WTC11 (cell line): ENCODE measurements at regions not wholly inside any gene's neighbourhood (a gene's known extent, or its start where the extent isn't known, plus 50 kb on each side); places are given as distances from the start of the nearest gene placed in this dataset.

ENCODE experiments used
- CREB1 ChIP-seq: sonication (generic); formaldehyde crosslinking; IDR thresholded peaks from 2 replicates; pipeline ENCODE4 v1.8.0; 2023; ENCODE audit warnings: mild to moderate bottlenecking, missing genetic modification reagents
- HMGA2 ChIP-seq: fragments of 250-450 bp; sonication (Bioruptor Pico); IDR thresholded peaks from 2 replicates; pipeline ENCODE4 v1.4.0; 2021; ENCODE audit warnings: mild to moderate bottlenecking, moderate library complexity
- RELA ChIP-seq: sonication (generic); formaldehyde crosslinking; IDR thresholded peaks from 2 replicates; pipeline ENCODE4 v1.8.1; 2022; ENCODE audit warnings: missing genetic modification reagents, mild to moderate bottlenecking, borderline replicate concordance
- RORB ChIP-seq: fragments of 250-450 bp; sonication (Bioruptor Pico); IDR thresholded peaks from 2 replicates; pipeline ENCODE4 v1.9.0; 2021; ENCODE audit warnings: mild to moderate bottlenecking
- SMAD3 ChIP-seq: sonication (generic); formaldehyde crosslinking; IDR thresholded peaks from 2 replicates; pipeline ENCODE4 v1.8.0; 2022; ENCODE audit warnings: missing genetic modification reagents, mild to moderate bottlenecking, borderline replicate concordance
- SMAD4 ChIP-seq: sonication (generic); formaldehyde crosslinking; IDR thresholded peaks from 2 replicates; pipeline ENCODE4 v1.8.0; 2022; ENCODE audit warnings: mild to moderate bottlenecking, missing genetic modification reagents
- ZNF423 ChIP-seq: fragments of 250-450 bp; sonication (Bioruptor Pico); IDR thresholded peaks from 2 replicates; pipeline ENCODE4 v2.1.2; 2022; ENCODE audit warnings: mild to moderate bottlenecking, moderate library complexity
- TF ChIP-seq, protein P1 (sequence below): fragments of 200-600 bp; IDR thresholded peaks from 2 replicates; pipeline ENCODE4 v1.8.0; 2022; ENCODE audit warnings: antibody characterized with exemption
- TF ChIP-seq, protein P2 (sequence below): sonication (generic); formaldehyde crosslinking; IDR thresholded peaks from 2 replicates; pipeline ENCODE4 v1.8.1; 2023; ENCODE audit warnings: mild to moderate bottlenecking, missing genetic modification reagents, moderate library complexity
- TF ChIP-seq, protein P3 (sequence below): sonication (generic); formaldehyde crosslinking; IDR thresholded peaks from 2 replicates; pipeline ENCODE4 v1.8.0; 2022; ENCODE audit warnings: mild to moderate bottlenecking, missing genetic modification reagents
- TF ChIP-seq, protein P4 (sequence below): sonication (generic); formaldehyde crosslinking; IDR thresholded peaks from 2 replicates; pipeline ENCODE4 v1.8.0; 2023; ENCODE audit warnings: mild to moderate bottlenecking, missing genetic modification reagents

DNA sequence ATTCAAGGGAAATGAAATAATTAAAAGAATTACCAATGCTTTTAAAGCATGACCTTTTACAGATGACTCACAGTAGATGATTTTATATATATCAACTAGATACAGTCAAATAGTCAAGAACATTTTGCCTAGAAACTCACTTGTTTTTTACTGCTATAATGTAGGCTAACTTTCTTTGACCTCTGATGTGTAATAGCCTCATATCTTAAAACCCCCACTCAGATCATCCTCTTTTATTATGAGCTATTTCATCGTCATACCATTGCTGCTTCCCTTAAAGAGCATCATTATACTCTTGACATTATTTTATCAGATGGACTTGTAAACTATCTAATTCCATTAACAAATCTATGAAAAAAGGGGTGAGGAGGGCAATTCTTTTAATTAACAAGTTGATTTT is 355.9 kb upstream of the AGA start:
- TF ChIP-seq HMGA2 (CRISPR knock-in tag), result no peak
- TF ChIP-seq, protein P1, sequence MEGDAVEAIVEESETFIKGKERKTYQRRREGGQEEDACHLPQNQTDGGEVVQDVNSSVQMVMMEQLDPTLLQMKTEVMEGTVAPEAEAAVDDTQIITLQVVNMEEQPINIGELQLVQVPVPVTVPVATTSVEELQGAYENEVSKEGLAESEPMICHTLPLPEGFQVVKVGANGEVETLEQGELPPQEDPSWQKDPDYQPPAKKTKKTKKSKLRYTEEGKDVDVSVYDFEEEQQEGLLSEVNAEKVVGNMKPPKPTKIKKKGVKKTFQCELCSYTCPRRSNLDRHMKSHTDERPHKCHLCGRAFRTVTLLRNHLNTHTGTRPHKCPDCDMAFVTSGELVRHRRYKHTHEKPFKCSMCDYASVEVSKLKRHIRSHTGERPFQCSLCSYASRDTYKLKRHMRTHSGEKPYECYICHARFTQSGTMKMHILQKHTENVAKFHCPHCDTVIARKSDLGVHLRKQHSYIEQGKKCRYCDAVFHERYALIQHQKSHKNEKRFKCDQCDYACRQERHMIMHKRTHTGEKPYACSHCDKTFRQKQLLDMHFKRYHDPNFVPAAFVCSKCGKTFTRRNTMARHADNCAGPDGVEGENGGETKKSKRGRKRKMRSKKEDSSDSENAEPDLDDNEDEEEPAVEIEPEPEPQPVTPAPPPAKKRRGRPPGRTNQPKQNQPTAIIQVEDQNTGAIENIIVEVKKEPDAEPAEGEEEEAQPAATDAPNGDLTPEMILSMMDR, result no peak
- TF ChIP-seq, protein P2, sequence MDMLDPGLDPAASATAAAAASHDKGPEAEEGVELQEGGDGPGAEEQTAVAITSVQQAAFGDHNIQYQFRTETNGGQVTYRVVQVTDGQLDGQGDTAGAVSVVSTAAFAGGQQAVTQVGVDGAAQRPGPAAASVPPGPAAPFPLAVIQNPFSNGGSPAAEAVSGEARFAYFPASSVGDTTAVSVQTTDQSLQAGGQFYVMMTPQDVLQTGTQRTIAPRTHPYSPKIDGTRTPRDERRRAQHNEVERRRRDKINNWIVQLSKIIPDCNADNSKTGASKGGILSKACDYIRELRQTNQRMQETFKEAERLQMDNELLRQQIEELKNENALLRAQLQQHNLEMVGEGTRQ (CRISPR knock-in tag), result no peak
- TF ChIP-seq, protein P3, sequence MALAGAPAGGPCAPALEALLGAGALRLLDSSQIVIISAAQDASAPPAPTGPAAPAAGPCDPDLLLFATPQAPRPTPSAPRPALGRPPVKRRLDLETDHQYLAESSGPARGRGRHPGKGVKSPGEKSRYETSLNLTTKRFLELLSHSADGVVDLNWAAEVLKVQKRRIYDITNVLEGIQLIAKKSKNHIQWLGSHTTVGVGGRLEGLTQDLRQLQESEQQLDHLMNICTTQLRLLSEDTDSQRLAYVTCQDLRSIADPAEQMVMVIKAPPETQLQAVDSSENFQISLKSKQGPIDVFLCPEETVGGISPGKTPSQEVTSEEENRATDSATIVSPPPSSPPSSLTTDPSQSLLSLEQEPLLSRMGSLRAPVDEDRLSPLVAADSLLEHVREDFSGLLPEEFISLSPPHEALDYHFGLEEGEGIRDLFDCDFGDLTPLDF (CRISPR knock-in tag), result no peak
- TF ChIP-seq, protein P4, sequence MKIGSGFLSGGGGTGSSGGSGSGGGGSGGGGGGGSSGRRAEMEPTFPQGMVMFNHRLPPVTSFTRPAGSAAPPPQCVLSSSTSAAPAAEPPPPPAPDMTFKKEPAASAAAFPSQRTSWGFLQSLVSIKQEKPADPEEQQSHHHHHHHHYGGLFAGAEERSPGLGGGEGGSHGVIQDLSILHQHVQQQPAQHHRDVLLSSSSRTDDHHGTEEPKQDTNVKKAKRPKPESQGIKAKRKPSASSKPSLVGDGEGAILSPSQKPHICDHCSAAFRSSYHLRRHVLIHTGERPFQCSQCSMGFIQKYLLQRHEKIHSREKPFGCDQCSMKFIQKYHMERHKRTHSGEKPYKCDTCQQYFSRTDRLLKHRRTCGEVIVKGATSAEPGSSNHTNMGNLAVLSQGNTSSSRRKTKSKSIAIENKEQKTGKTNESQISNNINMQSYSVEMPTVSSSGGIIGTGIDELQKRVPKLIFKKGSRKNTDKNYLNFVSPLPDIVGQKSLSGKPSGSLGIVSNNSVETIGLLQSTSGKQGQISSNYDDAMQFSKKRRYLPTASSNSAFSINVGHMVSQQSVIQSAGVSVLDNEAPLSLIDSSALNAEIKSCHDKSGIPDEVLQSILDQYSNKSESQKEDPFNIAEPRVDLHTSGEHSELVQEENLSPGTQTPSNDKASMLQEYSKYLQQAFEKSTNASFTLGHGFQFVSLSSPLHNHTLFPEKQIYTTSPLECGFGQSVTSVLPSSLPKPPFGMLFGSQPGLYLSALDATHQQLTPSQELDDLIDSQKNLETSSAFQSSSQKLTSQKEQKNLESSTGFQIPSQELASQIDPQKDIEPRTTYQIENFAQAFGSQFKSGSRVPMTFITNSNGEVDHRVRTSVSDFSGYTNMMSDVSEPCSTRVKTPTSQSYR (CRISPR knock-in tag), result no peak
- TF ChIP-seq CREB1, result no peak
- TF ChIP-seq ZNF423 (CRISPR knock-in tag), result no peak
- TF ChIP-seq SMAD3 (CRISPR knock-in tag), result no peak
- no peak for TF ChIP-seq SMAD4 (CRISPR knock-in tag)
- TF ChIP-seq RELA, result no peak
- TF ChIP-seq RORB (CRISPR knock-in tag), result no peak
